Inferior parietal cortex (tissue), 1 donor: ENCODE measurements at regions not wholly inside any gene's neighbourhood (a gene's known extent, or its start where the extent isn't known, plus 50 kb on each side); places are given as distances from the start of the nearest gene placed in this dataset.
"Not testable (repeated sequence)": the region's sequence is repeated elsewhere in the genome, so short reads cannot be mapped to it uniquely, and the experiment has no call there.

ENCODE experiments used
- DNase-seq: peaks from one replicate; pipeline ENCODE4 v3.0.0-alpha.2; 2016; ENCODE audit errors: extremely low spot score

GRCh38 chr1:58256041-58256440 lies 290.5 kb downstream of the OMA1 start:
- no peak for DNase-seq

GRCh38 chr1:58255192-58255591 lies 291.3 kb downstream of the OMA1 start:
- DNase-seq, result no peak

- DNase-seq, result no peak
Observed at GRCh38 chr1:58251430-58252073, 295.0 kb downstream of the OMA1 start.

GRCh38 chr1:58250587-58250948 lies 296.0 kb downstream of the OMA1 start:
- no peak for DNase-seq

GRCh38 chr1:58249737-58250586 lies 296.6 kb downstream of the OMA1 start:
- peak; percentile 55 for DNase-seq

GRCh38 chr1:58249388-58249736 lies 297.2 kb downstream of the OMA1 start:
- DNase-seq, result no peak

GRCh38 chr1:58248791-58249190 lies 297.7 kb downstream of the OMA1 start:
- DNase-seq, result peak; percentile 35

GRCh38 chr1:58248072-58248471 lies 298.5 kb downstream of the OMA1 start:
- peak; percentile 16 for DNase-seq

GRCh38 chr1:58246549-58246948 lies 300.0 kb downstream of the OMA1 start:
- DNase-seq, result no peak

- DNase-seq, result no peak
Observed at GRCh38 chr1:58244872-58245271, 301.7 kb downstream of the OMA1 start.

GRCh38 chr1:58238846-58239245 lies 307.7 kb downstream of the OMA1 start:
- DNase-seq, result no peak

- DNase-seq, result no peak
Observed at GRCh38 chr1:58233729-58234128, 312.8 kb downstream of the OMA1 start.

GRCh38 chr1:58231204-58231603 lies 315.3 kb downstream of the OMA1 start:
- DNase-seq, result no peak

GRCh38 chr1:58227604-58228003 lies 318.9 kb downstream of the OMA1 start:
- no peak for DNase-seq

GRCh38 chr1:58223522-58223921 lies 323.0 kb downstream of the OMA1 start:
- DNase-seq, result no peak

GRCh38 chr1:58220836-58221472 lies 325.6 kb downstream of the OMA1 start:
- DNase-seq, result no peak

- not testable (repeated sequence) for DNase-seq
Observed at GRCh38 chr1:58216169-58216568, 330.4 kb downstream of the OMA1 start.

GRCh38 chr1:58214674-58215073 lies 331.9 kb downstream of the OMA1 start:
- no peak for DNase-seq

GRCh38 chr1:58211869-58212268 lies 334.7 kb downstream of the OMA1 start:
- no peak for DNase-seq

GRCh38 chr1:58209575-58209974 lies 337.0 kb downstream of the OMA1 start:
- DNase-seq, result no peak

GRCh38 chr1:58206749-58207148 lies 339.8 kb downstream of the OMA1 start:
- no peak for DNase-seq

GRCh38 chr1:58204284-58204683 lies 342.2 kb downstream of the OMA1 start:
- DNase-seq, result no peak
